GM21825 (cell line): ENCODE measurements at regions not wholly inside any gene's neighbourhood (a gene's known extent, or its start where the extent isn't known, plus 50 kb on each side); places are given as distances from the start of the nearest gene placed in this dataset.
"Not testable (repeated sequence)": the region's sequence is repeated elsewhere in the genome, so short reads cannot be mapped to it uniquely, and the experiment has no call there.

ENCODE experiments used
- ATAC-seq: cut with Tn5 transposase; IDR thresholded peaks from one replicate; pipeline ENCODE4 v1.9.1; 2021; ENCODE audit warnings: mild to moderate bottlenecking, moderate library complexity; ENCODE audit not compliant: unreplicated experiment

GRCh38 chr16:33710696-33711087, 251.3 kb downstream of the TP53TG3F start:
- not testable (repeated sequence) for ATAC-seq

GRCh38 chr16:33711616-33712015, 252.2 kb downstream of the TP53TG3F start:
- not testable (repeated sequence) for ATAC-seq

- ATAC-seq, result not testable (repeated sequence)
Measured at GRCh38 chr16:33712308-33712707, 252.9 kb downstream of the TP53TG3F start.

GRCh38 chr16:33712851-33713709, 253.7 kb downstream of the TP53TG3F start:
- not testable (repeated sequence) for ATAC-seq

- ATAC-seq, result not testable (repeated sequence)
Measured at GRCh38 chr16:33713710-33714538, 254.5 kb downstream of the TP53TG3F start.

GRCh38 chr16:33731167-33731566, 271.8 kb downstream of the TP53TG3F start:
- not testable (repeated sequence) for ATAC-seq

- not testable (repeated sequence) for ATAC-seq
Measured at GRCh38 chr16:33734650-33735049, 275.2 kb downstream of the TP53TG3F start.

GRCh38 chr16:33766869-33767765, 307.7 kb downstream of the TP53TG3F start:
- not testable (repeated sequence) for ATAC-seq

- not testable (repeated sequence) for ATAC-seq
Measured at GRCh38 chr16:33768710-33769109, 309.3 kb downstream of the TP53TG3F start.

- ATAC-seq, result not testable (repeated sequence)
Measured at GRCh38 chr16:33769180-33769846, 309.9 kb downstream of the TP53TG3F start.

GRCh38 chr16:33770478-33770877, 311.1 kb downstream of the TP53TG3F start:
- ATAC-seq, result not testable (repeated sequence)

GRCh38 chr16:33771211-33771610, 311.8 kb downstream of the TP53TG3F start:
- ATAC-seq, result not testable (repeated sequence)

GRCh38 chr16:33773966-33774365, 314.6 kb downstream of the TP53TG3F start:
- not testable (repeated sequence) for ATAC-seq

GRCh38 chr16:33774724-33775123, 315.3 kb downstream of the TP53TG3F start:
- not testable (repeated sequence) for ATAC-seq

GRCh38 chr16:33816328-33816944, 357.0 kb downstream of the TP53TG3F start:
- ATAC-seq, result not testable (repeated sequence)

- not testable (repeated sequence) for ATAC-seq
Measured at GRCh38 chr16:33824736-33825135, 365.3 kb downstream of the TP53TG3F start.

GRCh38 chr16:33827522-33827921, 368.1 kb downstream of the TP53TG3F start:
- not testable (repeated sequence) for ATAC-seq

- not testable (repeated sequence) for ATAC-seq
Measured at GRCh38 chr16:33839157-33839556, 379.7 kb downstream of the TP53TG3F start.

- ATAC-seq, result not testable (repeated sequence)
Measured at GRCh38 chr16:33844533-33844932, 385.1 kb downstream of the TP53TG3F start.
